ENCODE measurements at regions not wholly inside any gene's neighbourhood (a gene's known extent, or its start where the extent isn't known, plus 50 kb on each side); places are given as distances from the start of the nearest gene placed in this dataset.
A peak's percentile ranks its signal among the peaks of the same experiment; 100 is the strongest.
"Not testable (repeated sequence)": the region's sequence is repeated elsewhere in the genome, so short reads cannot be mapped to it uniquely, and the experiment has no call there.

- no peaks in the 10 kb centered on the region for H3K4me1 ChIP-seq (ENCODE audit: control insufficient read depth, insufficient read depth, low read length)
- peaks cover 53% of the 10 kb centered on the region for H3K27me3 ChIP-seq (replicated peaks; ENCODE audit: control insufficient read depth, insufficient read depth, low read length)
- no peaks in the 10 kb centered on the region for H3K9me3 ChIP-seq (ENCODE audit: control insufficient read depth, low read length)
- no peaks in the 10 kb centered on the region for H3K36me3 ChIP-seq (ENCODE audit: control insufficient read depth, insufficient read depth, low read length, severe bottlenecking)
- H3K4me3 ChIP-seq (ENCODE audit: low read length) = no peak overlapping the region
- no peak for DNase-seq (ENCODE audit: low read depth)
- H3K9ac ChIP-seq (ENCODE audit: low read length) = no peak overlapping the region
These were observed 51.2 kb upstream of the LBX1 start for GRCh38 chr10:101280511-101280910.

GRCh38 chr10:101280921-101281320 is 51.7 kb upstream of the LBX1 start:
- peaks cover 51% of the 10 kb centered on the region for H3K27me3 ChIP-seq (replicated peaks; ENCODE audit: control insufficient read depth, insufficient read depth, low read length)
- not testable (repeated sequence) for H3K9ac ChIP-seq (ENCODE audit: low read length); H3K36me3 ChIP-seq (ENCODE audit: control insufficient read depth, insufficient read depth, low read length, severe bottlenecking); H3K4me1 ChIP-seq (ENCODE audit: control insufficient read depth, insufficient read depth, low read length); H3K9me3 ChIP-seq (ENCODE audit: control insufficient read depth, low read length); DNase-seq (ENCODE audit: low read depth); H3K4me3 ChIP-seq (ENCODE audit: low read length)

DNA sequence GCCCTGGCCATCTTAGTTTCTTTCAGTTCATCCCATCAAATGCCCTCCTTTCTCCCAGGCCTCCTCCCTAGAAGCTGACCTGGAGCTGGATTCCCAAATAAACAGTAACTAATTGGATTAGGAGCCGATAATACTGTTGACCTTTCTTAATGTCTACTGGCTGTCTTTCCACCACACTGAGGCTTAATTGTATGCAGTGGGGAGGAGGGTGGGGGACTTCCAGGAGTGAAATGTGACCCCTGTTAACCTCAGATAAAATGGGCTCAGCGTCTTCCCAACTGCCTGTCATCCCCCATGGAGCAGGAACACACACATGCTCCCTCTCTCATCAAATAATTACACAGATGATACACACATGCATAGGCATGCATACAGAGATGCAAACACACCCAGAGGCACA is 53.7 kb upstream of the LBX1 start:
- Histone ChIP-seq H3K9me3 (ENCODE audit: control insufficient read depth, low read length) (no peaks in the 10 kb centered on the region), H3K27me3 (replicated peaks; ENCODE audit: control insufficient read depth, insufficient read depth, low read length) (peaks cover 47% of the 10 kb centered on the region), H3K36me3 (ENCODE audit: control insufficient read depth, insufficient read depth, low read length, severe bottlenecking) (no peaks in the 10 kb centered on the region), H3K4me3 (ENCODE audit: low read length) (no peak overlapping the region), H3K4me1 (ENCODE audit: control insufficient read depth, insufficient read depth, low read length) (no peaks in the 10 kb centered on the region), H3K9ac (ENCODE audit: low read length) (no peak overlapping the region)
- DNase-seq (ENCODE audit: low read depth) = no peak

DNA sequence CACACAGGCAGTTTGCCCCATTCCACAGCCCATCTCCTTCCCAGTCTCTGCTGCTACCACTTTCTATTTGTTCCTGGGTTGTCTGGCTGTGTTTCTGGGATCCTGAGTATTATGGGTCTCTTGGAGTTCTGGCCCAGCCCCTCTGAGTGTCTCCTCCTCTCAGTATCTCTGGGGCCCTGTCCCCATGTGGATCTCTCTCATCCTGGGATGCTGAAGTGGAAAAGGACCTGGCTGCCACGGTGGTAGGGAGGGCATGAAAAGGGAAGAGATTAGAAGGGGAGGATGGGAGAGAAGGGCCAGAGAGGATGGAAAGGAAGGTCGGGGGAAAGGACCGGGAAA is 54.5 kb upstream of the LBX1 start:
- Histone ChIP-seq H3K9me3 (ENCODE audit: control insufficient read depth, low read length) (no peaks in the 10 kb centered on the region), H3K27me3 (replicated peaks; ENCODE audit: control insufficient read depth, insufficient read depth, low read length) (peaks cover 52% of the 10 kb centered on the region), H3K4me3 (ENCODE audit: low read length) (no peak overlapping the region), H3K9ac (ENCODE audit: low read length) (no peak overlapping the region), H3K36me3 (ENCODE audit: control insufficient read depth, insufficient read depth, low read length, severe bottlenecking) (no peaks in the 10 kb centered on the region), H3K4me1 (ENCODE audit: control insufficient read depth, insufficient read depth, low read length) (no peaks in the 10 kb centered on the region)
- no peak for DNase-seq (ENCODE audit: low read depth)

DNA sequence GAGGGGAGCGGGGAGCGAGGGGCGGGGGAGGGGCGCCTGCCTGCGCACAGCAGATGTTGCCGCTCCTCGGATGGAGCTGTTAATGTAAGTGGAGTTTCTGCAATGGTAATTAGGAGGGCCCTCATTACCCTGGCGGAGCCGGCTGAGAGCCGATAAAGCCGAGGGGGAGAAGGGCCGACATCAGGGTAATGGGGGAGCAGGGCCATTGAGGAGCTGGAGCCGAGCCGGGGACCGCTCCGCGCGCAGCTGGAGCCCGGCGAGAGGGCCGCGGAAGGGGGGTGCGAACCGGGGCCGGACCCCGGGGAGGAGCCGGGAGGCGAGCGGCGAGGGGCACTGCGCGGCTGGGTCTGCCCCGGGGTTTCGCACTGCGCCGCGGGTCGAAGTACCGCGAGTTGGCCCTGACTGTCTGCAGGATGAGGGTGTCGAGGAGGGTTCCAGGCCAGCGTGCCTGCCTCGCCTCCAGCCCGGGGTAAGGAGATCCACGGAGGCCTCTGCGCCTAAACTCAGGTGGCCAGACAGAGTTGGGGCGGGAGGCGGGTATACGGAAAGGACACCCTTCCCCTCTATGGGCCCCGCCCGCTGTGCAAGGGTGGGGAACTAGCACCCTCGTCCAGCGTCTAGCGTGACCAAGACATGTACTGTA is 55.0 kb upstream of the LBX1 start:
- H3K4me1 ChIP-seq (ENCODE audit: control insufficient read depth, insufficient read depth, low read length) = no peaks in the 10 kb centered on the region
- no peak overlapping the region for H3K9ac ChIP-seq (ENCODE audit: low read length)
- H3K9me3 ChIP-seq (ENCODE audit: control insufficient read depth, low read length) = no peaks in the 10 kb centered on the region
- no peak for DNase-seq (ENCODE audit: low read depth)
- H3K36me3 ChIP-seq (ENCODE audit: control insufficient read depth, insufficient read depth, low read length, severe bottlenecking) = no peaks in the 10 kb centered on the region
- H3K27me3 ChIP-seq (replicated peaks; ENCODE audit: control insufficient read depth, insufficient read depth, low read length) = peaks cover 52% of the 10 kb centered on the region
- peak overlapping the region; percentile 37 for H3K4me3 ChIP-seq (ENCODE audit: low read length)

- Histone ChIP-seq H3K4me3 (ENCODE audit: low read length) (no peak overlapping the region), H3K9ac (ENCODE audit: low read length) (no peak overlapping the region), H3K4me1 (ENCODE audit: control insufficient read depth, insufficient read depth, low read length) (no peaks in the 10 kb centered on the region), H3K27me3 (replicated peaks; ENCODE audit: control insufficient read depth, insufficient read depth, low read length) (peaks cover 59% of the 10 kb centered on the region), H3K9me3 (ENCODE audit: control insufficient read depth, low read length) (no peaks in the 10 kb centered on the region), H3K36me3 (ENCODE audit: control insufficient read depth, insufficient read depth, low read length, severe bottlenecking) (no peaks in the 10 kb centered on the region)
- DNase-seq (ENCODE audit: low read depth) = no peak
These were observed 55.6 kb upstream of the LBX1 start for GRCh38 chr10:101284744-101285463.

- no peak for DNase-seq (ENCODE audit: low read depth)
- Histone ChIP-seq H3K4me3 (ENCODE audit: low read length) (no peak overlapping the region), H3K4me1 (ENCODE audit: control insufficient read depth, insufficient read depth, low read length) (no peaks in the 10 kb centered on the region), H3K9me3 (ENCODE audit: control insufficient read depth, low read length) (no peaks in the 10 kb centered on the region), H3K9ac (ENCODE audit: low read length) (no peak overlapping the region), H3K36me3 (ENCODE audit: control insufficient read depth, insufficient read depth, low read length, severe bottlenecking) (no peaks in the 10 kb centered on the region), H3K27me3 (replicated peaks; ENCODE audit: control insufficient read depth, insufficient read depth, low read length) (peaks cover 66% of the 10 kb centered on the region)
These were observed 56.3 kb upstream of the LBX1 start for GRCh38 chr10:101285519-101286070.

DNA sequence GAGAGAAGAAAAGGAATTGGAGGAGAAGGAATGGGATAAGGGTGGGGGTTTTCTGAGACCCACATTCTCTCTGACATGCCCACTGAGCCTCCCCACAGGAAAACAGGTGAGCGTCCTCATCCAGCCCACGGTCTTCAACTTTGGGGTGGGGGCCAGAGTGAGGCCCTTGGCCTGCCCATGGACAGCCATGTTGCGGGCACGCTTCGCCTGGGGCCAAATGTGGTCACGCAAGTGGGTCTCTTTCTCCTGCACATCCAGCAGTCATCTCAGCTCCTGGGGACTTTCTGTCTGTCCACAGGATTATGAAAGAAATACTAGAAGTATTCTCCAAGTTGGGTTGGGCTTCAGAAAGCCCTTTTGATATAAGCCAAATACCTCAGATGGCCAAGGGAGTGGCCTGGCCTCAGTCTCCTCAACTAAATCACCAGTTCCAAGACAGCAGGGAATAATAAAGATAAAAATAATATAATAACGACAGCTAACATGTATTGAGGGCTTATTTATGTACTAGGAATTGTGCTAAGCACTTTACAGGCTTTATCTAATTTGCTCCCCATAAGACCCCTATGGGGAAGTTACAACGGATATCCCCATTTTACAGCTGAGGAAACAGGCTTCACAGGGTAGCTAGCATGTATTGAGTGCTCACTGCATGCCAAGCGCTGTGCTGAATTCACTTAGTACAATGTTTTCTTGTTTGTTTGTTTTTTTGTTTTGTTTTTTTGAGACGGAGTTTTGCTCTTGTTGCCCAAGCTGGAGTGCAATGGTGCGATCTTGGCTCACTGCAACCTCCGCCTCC is 57.2 kb upstream of the LBX1 start:
- H3K4me1 ChIP-seq (ENCODE audit: control insufficient read depth, insufficient read depth, low read length) = peaks cover 5% of the 10 kb centered on the region
- no peaks in the 10 kb centered on the region for H3K9me3 ChIP-seq (ENCODE audit: control insufficient read depth, low read length)
- no peak overlapping the region for H3K4me3 ChIP-seq (ENCODE audit: low read length)
- H3K9ac ChIP-seq (ENCODE audit: low read length) = no peak overlapping the region
- DNase-seq (ENCODE audit: low read depth) = no peak
- peaks cover 74% of the 10 kb centered on the region for H3K27me3 ChIP-seq (replicated peaks; ENCODE audit: control insufficient read depth, insufficient read depth, low read length)
- no peaks in the 10 kb centered on the region for H3K36me3 ChIP-seq (ENCODE audit: control insufficient read depth, insufficient read depth, low read length, severe bottlenecking)

DNA sequence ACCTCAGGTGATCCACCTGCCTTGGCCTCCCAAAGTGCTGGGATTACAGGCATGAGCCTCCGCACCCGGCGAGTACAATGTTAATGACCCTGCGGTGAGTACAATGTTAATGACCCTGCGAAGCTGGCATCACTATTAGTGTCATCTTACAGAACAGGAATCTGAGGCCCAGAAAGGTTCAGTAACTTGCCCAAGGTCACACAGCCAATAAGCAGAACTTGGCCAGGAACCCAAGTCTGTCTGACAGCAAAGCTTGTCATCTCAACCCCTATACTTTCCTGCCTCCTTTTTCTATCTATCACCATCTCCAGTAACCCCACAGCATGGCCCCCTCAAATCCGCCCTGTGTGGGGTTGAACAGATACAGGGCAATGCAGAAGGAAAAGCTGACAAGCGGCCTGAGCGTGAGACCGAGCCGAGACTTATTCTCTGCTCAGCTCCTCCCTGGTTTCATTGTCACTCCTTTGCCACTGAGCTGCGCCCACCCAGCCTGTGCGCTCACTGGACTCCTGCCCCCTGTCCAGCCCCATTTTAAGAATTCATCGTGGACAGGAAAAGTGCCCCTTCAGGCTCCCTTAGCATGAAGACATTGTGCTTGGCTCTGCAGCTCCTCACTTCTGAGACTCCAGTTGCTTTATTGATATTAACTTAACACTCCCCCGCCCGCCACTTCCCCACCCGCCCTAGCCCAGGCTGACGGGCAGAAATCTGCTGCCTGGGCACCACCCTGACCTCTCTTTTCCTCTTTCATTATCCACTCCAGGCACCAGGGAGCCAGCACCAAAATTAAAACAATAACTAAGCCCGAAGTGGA is 58.1 kb upstream of the LBX1 start:
- DNase-seq (ENCODE audit: low read depth) = no peak
- H3K4me1 ChIP-seq (ENCODE audit: control insufficient read depth, insufficient read depth, low read length) = peaks cover 6% of the 10 kb centered on the region
- no peaks in the 10 kb centered on the region for H3K36me3 ChIP-seq (ENCODE audit: control insufficient read depth, insufficient read depth, low read length, severe bottlenecking)
- no peaks in the 10 kb centered on the region for H3K9me3 ChIP-seq (ENCODE audit: control insufficient read depth, low read length)
- peaks cover 67% of the 10 kb centered on the region for H3K27me3 ChIP-seq (replicated peaks; ENCODE audit: control insufficient read depth, insufficient read depth, low read length)
- no peak overlapping the region for H3K9ac ChIP-seq (ENCODE audit: low read length)
- no peak overlapping the region for H3K4me3 ChIP-seq (ENCODE audit: low read length)

DNA sequence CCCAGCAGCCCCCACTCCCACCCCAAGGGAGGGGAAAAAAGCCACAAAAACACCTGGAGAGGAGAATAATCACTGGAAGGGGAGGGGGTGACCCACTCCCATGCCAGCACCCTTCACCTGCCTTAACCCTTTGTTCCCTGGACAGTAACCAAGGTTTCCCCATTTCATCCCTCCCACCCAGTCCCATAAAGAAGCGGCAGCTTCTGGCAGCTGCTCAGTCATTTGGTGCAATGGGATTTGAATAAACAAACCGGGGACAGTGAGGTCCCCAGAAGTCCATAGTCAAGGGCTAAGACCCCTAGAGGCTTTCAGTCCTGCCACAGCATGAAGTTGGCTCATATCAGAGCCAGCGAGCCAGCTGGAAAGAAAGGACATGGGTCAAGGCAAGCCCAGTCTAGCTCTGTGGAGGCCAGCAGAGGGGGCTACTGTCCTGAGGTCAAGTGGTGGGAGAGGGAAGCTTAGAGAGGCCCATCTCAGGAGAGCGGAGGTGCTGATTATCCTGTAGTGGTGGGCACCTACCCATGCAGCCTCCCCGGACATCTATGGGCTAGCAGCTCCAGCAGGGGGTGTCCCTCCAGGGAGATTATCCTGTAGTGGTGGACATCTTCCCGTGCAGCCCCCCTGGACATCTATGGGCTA is 58.9 kb upstream of the LBX1 start:
- H3K27me3 ChIP-seq (replicated peaks; ENCODE audit: control insufficient read depth, insufficient read depth, low read length) = peaks cover 60% of the 10 kb centered on the region
- no peak overlapping the region for H3K4me3 ChIP-seq (ENCODE audit: low read length)
- H3K9me3 ChIP-seq (ENCODE audit: control insufficient read depth, low read length) = no peaks in the 10 kb centered on the region
- DNase-seq (ENCODE audit: low read depth) = no peak
- H3K36me3 ChIP-seq (ENCODE audit: control insufficient read depth, insufficient read depth, low read length, severe bottlenecking) = no peaks in the 10 kb centered on the region
- peaks cover 6% of the 10 kb centered on the region for H3K4me1 ChIP-seq (ENCODE audit: control insufficient read depth, insufficient read depth, low read length)
- no peak overlapping the region for H3K9ac ChIP-seq (ENCODE audit: low read length)

Measured in adipocyte (in vitro differentiated cells).